HG02981 (cell line): ENCODE measurements at regions not wholly inside any gene's neighbourhood (a gene's known extent, or its start where the extent isn't known, plus 50 kb on each side); places are given as distances from the start of the nearest gene placed in this dataset.
"Not testable (repeated sequence)": the region's sequence is repeated elsewhere in the genome, so short reads cannot be mapped to it uniquely, and the experiment has no call there.

Experiments
- ATAC-seq: cut with Tn5 transposase; IDR thresholded peaks from one replicate; pipeline ENCODE4 v1.9.1; 2021; ENCODE audit warnings: mild to moderate bottlenecking, moderate library complexity; ENCODE audit not compliant: unreplicated experiment

DNA sequence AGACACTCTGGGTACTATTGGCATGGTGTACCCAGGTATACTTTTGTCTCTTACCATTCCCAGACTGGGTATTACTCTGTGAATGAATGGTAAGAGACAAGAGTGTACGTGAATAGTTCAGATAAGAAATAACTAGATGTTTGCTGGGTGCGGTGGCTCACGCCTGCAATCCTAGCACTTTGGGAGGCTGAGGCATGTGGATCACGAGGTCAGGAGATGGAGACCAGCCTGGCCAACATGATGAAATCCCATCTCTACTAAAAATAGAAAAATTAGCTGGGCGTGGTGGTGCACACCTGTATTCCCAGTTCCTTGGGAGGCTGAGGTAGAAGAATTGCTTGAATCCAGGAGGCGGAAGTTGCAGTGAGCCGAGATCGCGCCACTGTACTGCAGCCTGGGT, 75.8 kb upstream of the VKORC1L1 start:
- ATAC-seq: not testable (repeated sequence)

DNA sequence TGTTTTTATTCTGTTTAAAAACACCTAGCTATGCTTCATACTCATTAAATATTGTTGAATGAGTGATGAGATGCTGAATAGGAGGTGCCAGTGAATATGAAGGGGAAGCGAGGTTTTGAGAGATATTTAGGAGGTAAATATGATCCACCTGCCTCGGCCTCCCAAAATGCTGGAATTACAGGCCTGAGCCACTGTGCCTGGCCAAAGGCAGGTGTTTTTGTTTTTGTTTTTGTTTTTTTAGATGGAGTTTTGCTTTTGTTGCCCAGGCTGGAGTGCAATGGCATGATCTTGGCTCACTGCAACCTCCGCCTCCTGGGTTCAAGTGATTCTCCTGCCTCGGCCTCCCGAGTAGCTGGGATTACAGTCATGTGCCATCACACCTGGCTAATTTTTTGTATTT, 75.3 kb upstream of the VKORC1L1 start:
- not testable (repeated sequence) for ATAC-seq

DNA sequence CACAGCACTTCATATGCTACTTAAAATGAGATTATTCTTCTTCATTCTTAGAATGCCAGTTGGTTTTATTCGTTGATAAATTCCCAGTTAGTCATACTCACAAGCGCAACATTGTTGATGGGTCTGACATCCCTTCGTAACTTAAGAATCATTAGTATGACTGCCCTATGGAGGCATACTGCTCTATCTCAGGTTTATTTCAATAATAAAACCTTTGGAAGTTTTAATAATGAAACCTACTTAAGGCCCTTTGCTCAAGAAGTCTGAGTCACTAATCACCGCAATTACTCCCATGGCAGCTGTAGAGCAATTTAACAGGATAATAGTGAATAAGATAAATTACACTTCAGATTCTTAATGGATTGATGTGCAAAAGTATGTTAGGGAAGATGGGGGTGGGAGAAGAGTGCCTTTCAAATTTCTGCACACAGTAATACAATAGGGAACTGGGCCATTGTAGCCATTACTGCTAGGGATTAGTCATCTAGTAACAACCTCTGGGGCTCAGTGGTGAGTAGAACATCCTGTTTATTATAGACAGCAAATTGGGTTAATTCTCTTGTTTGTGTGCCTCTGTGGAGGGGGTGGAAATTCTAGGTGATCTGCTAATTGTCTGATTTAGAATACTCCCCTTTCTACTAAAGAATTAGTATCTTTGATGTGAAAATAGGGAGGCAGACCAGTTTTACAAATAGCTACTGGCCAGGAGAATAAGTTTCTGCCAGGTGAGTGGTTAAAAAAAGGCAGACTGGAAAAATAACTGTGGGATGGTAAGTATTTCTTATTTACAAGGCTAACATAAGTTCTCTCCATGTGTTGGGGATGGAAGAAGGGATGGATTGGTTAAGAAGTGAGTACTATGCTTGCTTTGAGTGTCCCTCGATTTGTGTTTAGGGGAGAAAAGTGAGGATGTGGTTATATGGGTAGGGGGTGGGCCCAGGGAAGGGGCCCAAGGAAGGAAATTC, 74.5 kb upstream of the VKORC1L1 start:
- peak; percentile 99 for ATAC-seq

DNA sequence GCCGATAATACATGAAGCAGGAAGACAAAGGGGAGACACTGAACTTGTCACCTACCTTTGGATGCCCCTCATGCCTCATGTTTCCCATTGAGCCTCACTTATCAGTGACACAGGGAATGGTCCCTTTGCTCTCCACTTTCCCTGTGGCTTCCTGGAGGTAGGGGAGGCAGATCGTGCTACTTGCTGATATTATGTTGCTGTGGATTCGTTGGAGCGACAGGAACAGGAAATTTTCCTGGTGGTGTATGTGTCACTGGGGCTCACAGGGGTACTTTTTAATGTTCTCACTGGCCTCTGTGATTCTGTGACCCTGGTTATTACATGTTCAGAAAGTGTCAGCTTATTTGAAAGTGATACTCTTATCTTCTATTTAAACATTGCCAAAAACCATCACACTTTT, 72.7 kb upstream of the VKORC1L1 start:
- ATAC-seq: not testable (repeated sequence)

DNA sequence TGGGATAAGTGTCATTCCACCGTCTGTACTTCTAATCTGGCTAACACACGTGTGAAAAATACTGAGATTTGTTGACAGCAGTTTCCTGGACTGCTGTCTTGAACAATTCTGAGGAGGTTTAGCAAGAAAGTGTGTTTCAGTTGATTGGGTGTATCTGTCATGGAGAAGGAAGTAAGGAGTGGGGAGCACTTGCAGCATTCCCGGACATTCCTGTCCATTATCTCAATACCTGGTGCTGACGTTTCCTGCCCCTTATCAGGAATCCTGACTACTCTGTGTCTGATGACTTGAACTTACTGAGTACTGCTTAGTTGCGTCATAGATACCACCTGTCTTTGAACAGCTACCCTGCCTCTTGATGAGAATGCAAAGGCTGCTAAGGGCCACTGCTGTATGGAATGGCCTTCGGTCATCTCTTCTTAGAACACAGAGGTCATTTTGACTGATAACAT, 72.0 kb upstream of the VKORC1L1 start:
- ATAC-seq: no peak

DNA sequence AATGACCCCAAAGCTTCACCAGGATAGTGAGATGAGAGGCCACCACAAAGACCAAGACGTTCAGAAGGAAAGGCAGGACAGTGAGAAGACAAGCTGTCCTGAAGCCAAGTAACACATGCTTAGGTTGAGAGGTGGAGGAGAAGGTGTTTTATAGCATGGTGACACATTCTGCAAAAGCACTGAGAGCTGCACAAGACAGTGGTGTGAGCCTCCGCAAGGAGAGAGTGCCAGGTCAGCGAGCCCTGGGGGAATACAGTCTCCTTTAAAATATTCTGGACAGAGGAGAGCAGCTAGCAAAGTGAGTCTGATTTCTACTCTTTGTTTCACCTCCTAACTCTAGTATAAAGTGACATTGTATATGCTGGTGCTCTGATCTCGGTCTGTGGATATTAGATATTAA, 68.0 kb upstream of the VKORC1L1 start:
- no peak for ATAC-seq

DNA sequence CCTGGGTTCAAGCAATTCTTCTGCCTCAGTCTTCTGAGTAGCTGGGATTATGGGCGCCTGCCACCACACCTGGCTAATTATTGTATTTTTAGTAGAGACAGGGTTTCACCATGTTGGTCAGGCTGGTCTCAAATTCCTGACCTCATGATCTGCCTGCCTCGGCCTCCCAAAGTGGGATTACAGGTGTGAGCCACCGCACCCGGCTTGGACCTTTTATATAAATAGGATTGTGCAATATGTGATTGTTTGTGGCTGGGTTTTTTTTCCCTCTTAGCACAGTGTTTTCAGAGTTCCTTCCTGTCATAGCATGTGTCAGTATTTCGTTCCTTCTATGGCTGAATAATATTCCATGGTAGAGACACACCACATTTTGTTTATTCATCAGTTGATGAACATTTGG, 65.8 kb upstream of the VKORC1L1 start:
- not testable (repeated sequence) for ATAC-seq

DNA sequence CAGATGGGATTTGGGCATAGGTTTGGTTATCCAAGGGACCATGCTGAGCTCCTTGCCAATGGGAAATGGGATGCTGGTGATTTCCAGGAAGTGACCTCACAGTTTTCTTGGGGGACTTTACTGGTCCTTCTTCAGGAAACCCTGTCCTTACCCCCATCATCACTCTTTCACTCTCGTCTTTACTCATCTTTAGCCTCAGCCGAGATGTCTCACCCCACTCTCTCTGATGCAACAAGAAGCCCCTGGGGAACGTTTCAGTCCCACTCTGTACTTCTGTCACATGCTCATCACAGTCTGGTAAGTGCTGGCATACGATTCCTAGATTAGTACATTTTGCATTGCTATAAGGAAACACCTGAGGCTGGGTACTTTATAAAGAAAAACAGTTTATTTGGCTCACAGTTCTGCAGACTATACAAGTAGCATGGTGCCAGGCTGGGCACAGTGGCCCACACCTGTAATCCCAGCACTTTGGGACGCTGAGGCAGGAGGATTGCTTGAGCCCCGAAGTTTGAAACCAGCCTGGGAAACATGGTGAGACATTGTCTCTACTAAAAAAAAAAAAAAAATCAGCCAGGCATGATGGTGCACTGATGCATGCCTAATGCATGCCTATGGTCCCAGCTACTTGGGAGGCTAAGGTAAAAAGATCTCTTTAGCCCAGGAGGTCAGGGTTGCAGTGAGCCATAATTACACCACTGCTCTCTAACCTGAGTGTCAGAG, 63.5 kb upstream of the VKORC1L1 start:
- ATAC-seq: peak; percentile 89

DNA sequence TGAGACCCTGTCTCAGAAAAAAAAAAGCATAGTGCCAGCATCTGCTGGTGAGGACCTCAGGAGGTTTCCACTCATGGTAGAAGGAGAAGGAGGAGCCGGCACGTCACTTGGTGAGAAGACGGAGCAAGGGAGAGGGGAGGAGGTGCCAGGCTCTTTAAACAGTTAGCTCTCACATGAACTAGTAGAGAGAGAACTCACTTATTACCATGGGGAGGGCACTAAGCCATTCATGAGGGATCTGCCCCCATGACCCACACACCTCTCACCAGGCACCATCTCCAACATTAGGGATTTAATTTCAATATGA, 62.9 kb upstream of the VKORC1L1 start:
- ATAC-seq: peak; percentile 28

DNA sequence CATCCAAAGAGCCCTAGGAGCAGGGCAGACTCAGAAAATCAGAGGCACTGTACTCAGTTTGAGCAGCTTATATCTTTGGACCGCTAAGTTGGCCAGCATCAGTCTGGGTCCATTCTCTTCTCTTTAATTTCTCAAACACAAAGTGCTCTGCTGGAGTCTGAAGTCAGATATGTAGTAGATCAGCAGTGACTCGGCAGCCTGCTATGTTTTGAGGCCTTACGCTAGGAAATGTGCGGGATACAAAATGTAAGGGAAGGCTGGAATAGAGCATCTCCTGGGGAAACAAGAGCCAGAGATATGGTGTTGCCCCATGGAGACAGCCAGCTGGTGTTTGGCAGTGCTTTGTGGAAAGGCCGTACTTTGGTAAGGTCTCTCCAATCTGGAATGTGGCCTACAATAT, 60.6 kb upstream of the VKORC1L1 start:
- no peak for ATAC-seq

DNA sequence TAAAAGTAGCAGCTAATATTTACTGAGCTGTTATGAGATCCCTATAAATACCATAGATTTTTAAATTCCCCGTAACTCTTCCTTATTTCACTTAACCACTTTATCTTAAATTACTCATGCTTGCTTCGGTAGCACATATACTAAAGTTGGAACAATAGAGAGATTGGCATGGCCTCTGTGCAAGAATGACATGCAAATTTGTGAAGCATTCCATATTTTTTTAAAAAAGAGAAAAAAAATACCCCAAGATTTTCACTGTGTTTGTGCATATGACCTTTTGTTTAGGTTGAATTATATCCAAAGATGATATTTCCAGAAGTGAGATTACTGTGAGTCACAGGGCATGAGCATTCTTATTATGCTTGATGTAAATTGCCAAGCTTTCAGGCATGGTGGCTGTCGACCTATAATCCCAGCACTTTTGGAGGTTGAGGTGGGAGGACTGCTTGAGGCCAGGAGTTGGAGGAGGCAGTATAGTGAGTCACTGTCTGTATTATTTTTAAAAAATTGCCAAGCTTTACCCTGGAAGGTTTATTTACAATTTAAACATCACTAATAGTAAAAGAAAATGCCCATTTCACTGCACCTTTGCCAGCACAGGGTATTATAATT, 58.2 kb upstream of the VKORC1L1 start:
- not testable (repeated sequence) for ATAC-seq

DNA sequence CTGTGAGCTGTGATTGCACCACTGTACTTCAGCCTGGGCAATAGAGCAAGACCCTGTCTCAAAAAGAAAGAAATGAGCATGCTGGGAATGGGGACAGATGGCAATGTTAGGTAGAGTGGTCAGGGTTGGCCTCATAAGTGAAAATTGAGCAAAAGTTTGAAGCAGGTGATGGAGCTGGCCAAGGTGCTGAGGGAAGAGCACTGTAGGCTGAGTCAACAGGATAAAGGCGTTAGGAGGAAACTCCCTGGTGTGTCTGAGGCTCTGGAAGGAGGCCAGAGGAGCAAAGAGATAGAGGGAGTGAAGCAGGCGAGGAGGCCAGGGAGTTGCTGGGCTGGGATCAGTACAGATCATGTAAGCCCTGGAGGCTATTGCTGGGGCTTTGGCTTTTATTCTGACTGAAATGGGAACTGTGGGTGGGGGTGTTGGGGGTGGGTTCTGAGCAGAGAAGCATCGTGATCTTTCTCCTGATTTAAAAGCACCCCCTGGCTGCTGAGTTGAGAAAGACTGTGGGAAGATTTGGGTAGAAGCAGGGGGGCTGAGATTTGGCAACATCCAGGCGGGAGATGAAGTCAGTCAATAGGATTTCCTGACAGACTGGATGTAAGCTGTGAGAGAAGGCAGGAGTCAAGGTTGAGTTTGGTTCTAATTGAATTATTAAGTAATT, 52.5 kb upstream of the VKORC1L1 start:
- ATAC-seq: no peak
